IPS-18a (cell line): ENCODE measurements at regions not wholly inside any gene's neighbourhood (a gene's known extent, or its start where the extent isn't known, plus 50 kb on each side); places are given as distances from the start of the nearest gene placed in this dataset.

Source experiments
- H3K27ac ChIP-seq: one replicate; pipeline ENCODE4 v1.5.1; 2013; ENCODE audit warnings: low read length
- H3K27me3 ChIP-seq: one replicate; pipeline ENCODE4 v1.6.1; 2013; ENCODE audit warnings: mild to moderate bottlenecking, low read length; ENCODE audit not compliant: control insufficient read depth, insufficient read depth
- H3K36me3 ChIP-seq: one replicate; pipeline ENCODE4 v1.6.1; 2013; ENCODE audit warnings: low read depth, low read length; ENCODE audit not compliant: control insufficient read depth
- H3K4me1 ChIP-seq: one replicate; pipeline ENCODE4 v1.6.1; 2013; ENCODE audit warnings: low read depth, low read length; ENCODE audit not compliant: control insufficient read depth
- H3K4me3 ChIP-seq: one replicate; pipeline ENCODE4 v1.5.1; 2013; ENCODE audit warnings: low read length
- H3K9ac ChIP-seq: one replicate; pipeline ENCODE4 v1.6.1; 2013; ENCODE audit warnings: mild to moderate bottlenecking, low read length, moderate library complexity
- H3K9me3 ChIP-seq: one replicate; pipeline ENCODE4 v1.6.1; 2013; ENCODE audit warnings: low read depth, low read length; ENCODE audit not compliant: control insufficient read depth

DNA sequence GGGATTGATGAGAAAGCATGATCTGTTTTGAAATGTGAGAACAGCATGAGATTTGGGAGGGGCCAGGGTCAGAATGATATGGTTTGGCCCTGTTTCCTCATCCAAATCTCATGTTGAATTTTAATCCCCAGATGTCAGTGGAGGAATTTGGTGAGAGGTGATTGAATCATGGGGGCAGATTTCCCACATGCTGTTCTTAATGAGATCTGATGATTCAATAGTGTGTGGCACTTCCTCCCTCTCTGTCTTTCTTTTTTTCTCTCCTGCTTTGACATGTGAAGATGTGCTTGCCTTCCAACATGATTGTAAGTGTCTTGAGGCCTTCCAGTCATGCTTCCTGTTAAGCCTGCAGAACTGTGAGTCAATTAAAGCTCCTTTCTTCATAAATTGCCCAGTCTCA is 1060.3 kb upstream of the CITED2 start:
- H3K27me3 ChIP-seq = no peaks in the 10 kb centered on the region
- H3K4me1 ChIP-seq = peaks cover 17% of the 10 kb centered on the region
- no peak overlapping the region for H3K27ac ChIP-seq
- no peak overlapping the region for H3K4me3 ChIP-seq
- H3K9me3 ChIP-seq = peaks cover 27% of the 10 kb centered on the region
- H3K9ac ChIP-seq = no peak overlapping the region
- no peaks in the 10 kb centered on the region for H3K36me3 ChIP-seq

DNA sequence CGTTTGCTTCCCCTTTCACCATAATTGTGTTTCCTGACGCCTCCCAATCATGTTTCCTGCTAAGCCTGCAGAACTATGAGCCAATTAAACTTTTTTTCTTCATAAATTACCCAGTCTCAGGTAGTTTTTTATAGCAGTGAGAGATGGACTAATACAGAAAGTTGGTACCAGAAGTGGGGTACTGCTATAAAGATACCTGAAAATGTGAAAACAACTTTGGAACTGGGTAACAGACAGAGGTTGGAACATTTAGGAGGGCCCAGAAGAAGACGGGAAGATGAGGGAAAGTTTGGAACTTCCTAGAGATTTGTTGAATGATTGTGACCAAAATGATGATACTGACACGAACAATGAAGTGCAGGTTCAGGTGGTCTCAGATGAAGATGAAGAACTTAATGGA is 1058.6 kb upstream of the CITED2 start:
- no peaks in the 10 kb centered on the region for H3K27me3 ChIP-seq
- no peak overlapping the region for H3K27ac ChIP-seq
- no peak overlapping the region for H3K9ac ChIP-seq
- peaks cover 27% of the 10 kb centered on the region for H3K9me3 ChIP-seq
- peaks cover 10% of the 10 kb centered on the region for H3K4me1 ChIP-seq
- H3K36me3 ChIP-seq = no peaks in the 10 kb centered on the region
- no peak overlapping the region for H3K4me3 ChIP-seq

DNA sequence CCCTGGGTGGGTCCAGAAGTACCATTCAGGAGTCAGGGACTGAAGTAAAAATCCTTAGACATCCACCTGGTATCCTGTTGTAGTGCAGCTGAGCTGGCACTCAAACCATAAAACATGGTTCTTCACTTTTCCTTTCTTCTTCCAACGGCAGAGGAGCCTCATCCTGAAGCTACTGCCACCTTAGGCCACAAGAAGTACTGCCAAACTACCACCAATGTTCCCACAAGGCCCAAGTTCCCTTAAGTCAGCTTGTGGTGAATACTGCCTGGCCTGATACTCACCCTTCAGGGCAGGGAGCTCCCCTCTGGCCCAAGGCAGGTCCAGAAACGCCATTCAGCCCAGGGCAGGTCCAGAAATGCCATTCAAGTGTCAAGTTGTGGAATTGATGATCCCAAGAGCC is 1053.4 kb upstream of the CITED2 start:
- H3K27ac ChIP-seq = no peak overlapping the region
- H3K9ac ChIP-seq = no peak overlapping the region
- no peak overlapping the region for H3K4me3 ChIP-seq
- peaks cover 8% of the 10 kb centered on the region for H3K9me3 ChIP-seq
- no peaks in the 10 kb centered on the region for H3K4me1 ChIP-seq
- no peaks in the 10 kb centered on the region for H3K36me3 ChIP-seq
- no peaks in the 10 kb centered on the region for H3K27me3 ChIP-seq

DNA sequence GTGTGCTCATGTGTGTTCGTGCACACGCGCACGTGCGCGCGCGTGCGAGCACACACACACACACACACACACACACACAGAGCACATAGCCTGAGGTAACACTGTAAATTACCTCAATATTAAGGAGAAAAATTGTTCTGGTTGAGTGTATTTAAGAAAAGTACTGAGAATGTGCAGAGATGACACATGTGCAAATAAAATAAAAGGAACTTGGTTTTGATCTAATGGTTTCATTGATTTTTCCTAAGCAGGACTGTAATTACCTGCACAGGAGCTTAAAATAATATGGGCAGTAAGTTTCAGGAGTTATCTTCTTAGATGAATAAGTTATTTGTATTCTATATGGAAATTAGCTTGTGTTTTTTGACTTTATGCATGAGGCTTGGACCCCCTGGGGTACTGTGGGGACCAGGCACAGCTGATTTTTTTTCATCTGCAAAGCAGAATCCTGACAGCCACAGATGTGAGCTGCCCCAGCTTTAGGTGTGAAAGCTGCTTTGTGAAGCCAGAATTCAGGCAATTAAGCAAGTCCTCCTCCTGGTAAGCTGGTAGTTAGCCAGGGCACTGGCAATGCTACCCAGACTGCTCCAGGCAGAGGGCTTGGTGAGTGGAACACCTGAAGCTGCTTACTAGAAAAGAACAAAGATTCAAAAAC is 1040.6 kb upstream of the CITED2 start:
- no peak overlapping the region for H3K4me3 ChIP-seq
- no peak overlapping the region for H3K9ac ChIP-seq
- H3K27me3 ChIP-seq = no peaks in the 10 kb centered on the region
- H3K9me3 ChIP-seq = no peaks in the 10 kb centered on the region
- no peaks in the 10 kb centered on the region for H3K36me3 ChIP-seq
- no peak overlapping the region for H3K27ac ChIP-seq
- H3K4me1 ChIP-seq = peaks cover 6% of the 10 kb centered on the region

DNA sequence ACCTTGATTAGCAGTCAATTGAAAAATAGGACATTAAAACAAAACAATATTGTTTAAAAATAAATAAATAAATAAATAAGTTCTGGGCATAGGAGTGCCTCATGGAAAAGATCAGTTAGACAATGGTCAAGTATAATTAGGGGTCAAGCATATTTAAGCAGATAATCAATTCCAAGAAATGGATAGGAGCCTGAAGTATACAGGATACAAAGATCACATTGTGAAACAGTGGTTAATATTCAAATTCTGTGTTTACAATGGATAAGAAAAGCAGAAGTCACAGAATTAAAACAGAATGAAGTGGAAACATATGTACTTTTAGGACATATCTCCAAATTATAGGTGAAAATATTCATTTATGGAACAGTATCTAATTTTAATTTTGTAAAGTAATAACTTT is 1028.6 kb upstream of the CITED2 start:
- H3K27ac ChIP-seq = no peak overlapping the region
- no peaks in the 10 kb centered on the region for H3K27me3 ChIP-seq
- no peaks in the 10 kb centered on the region for H3K4me1 ChIP-seq
- no peaks in the 10 kb centered on the region for H3K9me3 ChIP-seq
- no peak overlapping the region for H3K4me3 ChIP-seq
- H3K9ac ChIP-seq = no peak overlapping the region
- no peaks in the 10 kb centered on the region for H3K36me3 ChIP-seq

DNA sequence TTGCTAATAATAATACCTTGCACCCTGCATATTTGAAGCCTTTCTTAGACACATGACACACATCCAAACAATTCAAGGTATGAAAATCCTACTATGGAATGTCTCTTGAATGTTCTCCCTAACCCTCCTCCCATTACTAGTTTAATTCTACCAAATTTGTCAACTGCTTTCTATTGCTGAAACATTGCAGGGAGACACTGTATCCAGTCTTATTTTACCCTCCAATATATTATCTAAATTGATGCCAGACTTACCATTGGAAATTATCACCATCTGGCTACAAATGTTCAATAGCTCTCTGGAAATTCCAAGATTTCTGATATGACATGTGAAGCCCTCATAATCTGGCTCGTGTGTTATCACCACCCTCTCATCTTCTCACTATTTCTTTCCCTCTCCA is 1027.3 kb upstream of the CITED2 start:
- no peak overlapping the region for H3K4me3 ChIP-seq
- no peaks in the 10 kb centered on the region for H3K9me3 ChIP-seq
- H3K9ac ChIP-seq = no peak overlapping the region
- no peaks in the 10 kb centered on the region for H3K27me3 ChIP-seq
- H3K36me3 ChIP-seq = no peaks in the 10 kb centered on the region
- H3K27ac ChIP-seq = no peak overlapping the region
- no peaks in the 10 kb centered on the region for H3K4me1 ChIP-seq

DNA sequence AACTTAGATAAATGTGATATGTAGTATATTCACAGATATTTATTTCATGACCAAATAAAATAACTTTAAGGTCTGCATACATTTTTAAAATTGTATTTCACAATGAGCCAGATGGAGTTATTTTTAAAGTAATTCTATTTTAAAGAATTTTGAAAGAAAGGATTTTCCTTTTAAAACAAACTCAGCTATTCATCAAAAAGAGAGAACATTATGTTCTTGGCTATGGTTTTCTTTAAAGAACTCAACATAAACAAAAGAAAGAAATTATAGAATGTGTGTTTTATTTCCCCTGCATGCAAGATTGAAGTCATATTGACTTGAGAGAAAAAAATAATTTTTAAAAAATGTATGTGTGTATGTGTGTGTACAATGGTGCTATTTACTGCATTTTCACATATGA is 1023.6 kb upstream of the CITED2 start:
- no peaks in the 10 kb centered on the region for H3K4me1 ChIP-seq
- no peaks in the 10 kb centered on the region for H3K36me3 ChIP-seq
- no peaks in the 10 kb centered on the region for H3K9me3 ChIP-seq
- no peaks in the 10 kb centered on the region for H3K27me3 ChIP-seq
- no peak overlapping the region for H3K27ac ChIP-seq
- H3K9ac ChIP-seq = no peak overlapping the region
- no peak overlapping the region for H3K4me3 ChIP-seq

DNA sequence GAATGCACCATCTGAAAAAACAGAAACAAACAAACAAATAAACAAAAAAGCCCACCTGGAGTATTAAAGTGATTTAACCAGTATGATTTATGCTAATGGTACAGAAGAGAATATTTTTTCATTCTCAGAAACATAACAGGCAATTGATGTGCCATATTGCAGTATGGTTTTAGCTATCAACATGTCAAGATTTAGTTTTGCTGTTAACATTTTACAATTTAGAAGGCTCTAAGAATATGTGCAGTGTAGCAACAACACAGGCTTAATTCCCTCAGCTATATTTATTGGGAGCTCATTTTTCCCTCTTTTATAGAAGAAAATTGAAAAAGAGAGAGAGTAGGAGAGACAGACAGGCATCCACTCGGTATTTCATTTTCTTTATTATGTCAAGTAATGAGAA is 1022.7 kb upstream of the CITED2 start:
- H3K4me1 ChIP-seq = no peaks in the 10 kb centered on the region

DNA sequence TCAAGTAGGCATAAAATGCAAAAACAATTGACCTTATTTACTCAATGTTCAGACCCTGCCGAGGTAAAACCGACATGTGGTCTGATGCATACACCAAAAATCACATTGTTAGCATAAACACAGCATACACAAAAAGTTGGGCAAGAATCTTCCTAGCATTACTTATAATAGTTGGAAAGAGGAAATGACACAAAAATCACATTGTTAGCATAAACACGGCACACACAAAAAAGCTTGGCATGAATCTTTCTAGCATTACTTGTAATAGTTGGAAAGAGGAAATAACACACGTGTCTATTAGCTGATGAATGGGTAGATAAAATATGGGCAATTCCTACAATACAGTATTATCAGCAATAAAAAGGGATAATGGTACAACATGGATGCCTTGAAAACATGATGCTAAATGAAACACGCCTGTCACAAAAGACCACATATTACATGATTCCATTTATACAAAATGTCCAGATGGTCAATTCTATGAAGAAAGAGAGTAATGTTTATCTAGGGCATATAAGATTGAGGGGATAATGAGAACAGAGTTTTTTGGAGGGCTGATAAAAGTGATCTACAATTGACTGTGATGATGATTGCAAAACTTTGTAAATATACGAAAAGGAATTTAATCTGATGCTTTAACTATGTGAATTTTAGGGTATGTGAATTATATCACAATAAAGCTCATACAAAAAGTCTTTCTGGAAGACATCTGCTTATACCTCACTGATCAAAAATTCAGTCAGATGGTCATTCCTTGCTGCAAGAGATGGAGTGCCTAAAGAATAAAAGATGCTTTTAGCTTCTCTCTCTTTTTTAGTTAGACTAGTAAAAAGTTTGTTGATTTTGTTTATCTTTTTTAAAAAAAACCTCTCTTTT is 1019.5 kb upstream of the CITED2 start:
- H3K4me3 ChIP-seq = no peak overlapping the region
- H3K27ac ChIP-seq = no peak overlapping the region
- no peak overlapping the region for H3K9ac ChIP-seq
- no peaks in the 10 kb centered on the region for H3K9me3 ChIP-seq
- H3K36me3 ChIP-seq = no peaks in the 10 kb centered on the region
- H3K4me1 ChIP-seq = no peaks in the 10 kb centered on the region
- H3K27me3 ChIP-seq = no peaks in the 10 kb centered on the region

More for the DNA sequence above, 1022.7 kb upstream of the CITED2 start:
- Histone ChIP-seq H3K4me3 (no peak overlapping the region), H3K9ac (no peak overlapping the region), H3K36me3 (no peaks in the 10 kb centered on the region), H3K27me3 (no peaks in the 10 kb centered on the region), H3K27ac (no peak overlapping the region), H3K9me3 (no peaks in the 10 kb centered on the region)

DNA sequence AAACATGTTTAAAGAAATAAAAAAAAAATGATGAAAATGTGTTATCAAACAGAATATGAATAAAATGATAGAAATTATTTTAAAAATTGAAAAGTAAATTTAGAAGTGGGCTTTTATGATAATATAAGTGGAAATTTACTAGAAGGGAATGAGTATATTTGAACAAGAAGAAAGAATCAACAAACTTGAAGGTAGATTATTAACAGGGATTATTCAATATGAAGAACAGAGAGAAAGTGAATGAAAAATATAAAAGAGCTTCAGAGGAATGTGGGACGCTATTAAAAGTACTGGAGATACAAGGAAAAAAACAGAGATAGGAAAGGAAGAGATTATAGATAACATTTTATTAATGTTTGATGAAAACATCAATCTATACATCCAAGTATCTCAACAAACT is 1014.4 kb upstream of the CITED2 start:
- Histone ChIP-seq H3K4me1 (no peaks in the 10 kb centered on the region), H3K27ac (no peak overlapping the region), H3K27me3 (no peaks in the 10 kb centered on the region), H3K36me3 (no peaks in the 10 kb centered on the region), H3K9ac (no peak overlapping the region), H3K4me3 (no peak overlapping the region), H3K9me3 (peaks cover 7% of the 10 kb centered on the region)

DNA sequence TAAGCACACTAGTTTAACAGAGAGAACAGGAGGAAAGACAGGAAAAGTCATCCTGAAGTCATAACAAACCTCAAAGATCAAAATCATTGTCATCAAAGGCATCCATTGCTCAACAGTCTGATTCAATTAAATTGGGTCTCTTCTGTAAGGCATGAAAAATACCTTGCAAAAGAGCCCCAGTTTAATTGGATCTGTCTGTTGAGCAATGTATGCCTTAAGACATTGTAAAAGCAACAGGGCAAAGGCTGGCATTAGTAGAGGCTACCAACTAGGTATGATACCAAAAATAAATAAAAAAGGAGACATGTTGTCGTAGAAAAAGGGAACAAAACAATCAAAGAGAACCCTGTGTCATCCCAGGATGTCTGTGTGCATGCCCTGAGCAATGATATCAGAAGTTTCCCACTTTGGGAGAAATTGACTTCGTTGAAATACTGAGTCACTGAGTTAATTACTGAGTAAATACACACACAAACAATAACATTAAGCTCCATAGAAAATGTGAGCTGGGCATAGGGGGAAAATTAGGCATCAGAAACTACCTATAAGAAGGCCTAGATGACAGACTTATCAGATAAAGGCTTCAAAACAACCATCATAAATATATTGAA is 1013.8 kb upstream of the CITED2 start:
- no peaks in the 10 kb centered on the region for H3K36me3 ChIP-seq

More for the DNA sequence above, 1013.8 kb upstream of the CITED2 start:
- H3K27ac ChIP-seq = no peak overlapping the region
- no peak overlapping the region for H3K9ac ChIP-seq
- H3K27me3 ChIP-seq = no peaks in the 10 kb centered on the region
- peaks cover 7% of the 10 kb centered on the region for H3K9me3 ChIP-seq
- no peak overlapping the region for H3K4me3 ChIP-seq
- H3K4me1 ChIP-seq = no peaks in the 10 kb centered on the region
